H9 (cell line): ENCODE measurements at regions not wholly inside any gene's neighbourhood (a gene's known extent, or its start where the extent isn't known, plus 50 kb on each side); places are given as distances from the start of the nearest gene placed in this dataset.

Experiments
- DNase-seq: peaks from one replicate; pipeline ENCODE4 v3.0.0-alpha.2; 2017
- H2AFZ ChIP-seq: one replicate; pipeline ENCODE4 v1.6.1; 2013; ENCODE audit warnings: mild to moderate bottlenecking, low read length, control low read depth, moderate library complexity
- H2AK5ac ChIP-seq: 2 replicates; pipeline ENCODE4 v1.6.1; 2013; ENCODE audit warnings: low read length, control low read depth, mixed read lengths; ENCODE audit not compliant: insufficient read length
- H2BK120ac ChIP-seq: one replicate; pipeline ENCODE4 v1.6.1; 2013; ENCODE audit warnings: low read depth, mild to moderate bottlenecking, low read length, control low read depth, inconsistent platforms; ENCODE audit not compliant: poor library complexity, severe bottlenecking
- H2BK12ac ChIP-seq: 2 replicates; pipeline ENCODE4 v1.6.1; 2013; ENCODE audit warnings: low read length, control low read depth, mixed read lengths, low read depth; ENCODE audit not compliant: insufficient read length
- H2BK15ac ChIP-seq: 2 replicates; pipeline ENCODE4 v1.6.1; 2013; ENCODE audit warnings: low read depth, low read length, control low read depth
- H2BK20ac ChIP-seq: one replicate; pipeline ENCODE4 v1.6.1; 2013; ENCODE audit warnings: low read depth, mild to moderate bottlenecking, low read length, control low read depth, inconsistent platforms; ENCODE audit not compliant: poor library complexity, severe bottlenecking
- H2BK5ac ChIP-seq: 2 replicates; pipeline ENCODE4 v1.6.1; 2013; ENCODE audit warnings: low read length, control low read depth, mixed read lengths; ENCODE audit not compliant: insufficient read length
- H3K14ac ChIP-seq: 2 replicates; pipeline ENCODE4 v1.6.1; 2013; ENCODE audit warnings: low read length, control low read depth; ENCODE audit not compliant: insufficient read depth
- H3K18ac ChIP-seq: 2 replicates; pipeline ENCODE4 v1.6.1; 2013; ENCODE audit warnings: low read depth, mild to moderate bottlenecking, mixed read lengths, low read length, control low read depth; ENCODE audit not compliant: insufficient read length
- H3K23ac ChIP-seq: 2 replicates; pipeline ENCODE4 v1.6.1; 2013; ENCODE audit warnings: low read length, control low read depth, mixed read lengths, low read depth; ENCODE audit not compliant: insufficient read length
- H3K23me2 ChIP-seq: 2 replicates; pipeline ENCODE4 v1.6.1; 2013; ENCODE audit warnings: low read depth, mild to moderate bottlenecking, mixed read lengths, low read length, control low read depth; ENCODE audit not compliant: insufficient read length, poor library complexity, severe bottlenecking
- H3K27ac ChIP-seq: 2 replicates; pipeline ENCODE4 v1.5.1; 2013; ENCODE audit warnings: low read length, control low read depth, mixed read lengths, low read depth; ENCODE audit not compliant: insufficient read length
- H3K27me3 ChIP-seq: 2 replicates; pipeline ENCODE4 v1.6.1; 2013; ENCODE audit warnings: low read length, control low read depth, inconsistent platforms; ENCODE audit not compliant: insufficient read depth
- H3K4ac ChIP-seq: 2 replicates; pipeline ENCODE4 v1.6.1; 2013; ENCODE audit warnings: low read depth, mild to moderate bottlenecking, control low read depth, inconsistent platforms, low read length, moderate library complexity
- H3K4me1 ChIP-seq: 2 replicates; pipeline ENCODE4 v1.6.1; 2013; ENCODE audit warnings: low read length, control low read depth, inconsistent platforms; ENCODE audit not compliant: insufficient read depth
- H3K4me2 ChIP-seq: 2 replicates; pipeline ENCODE4 v1.6.1; 2013; ENCODE audit warnings: low read length, control low read depth, mixed read lengths; ENCODE audit not compliant: insufficient read length, insufficient read depth
- H3K56ac ChIP-seq: 2 replicates; pipeline ENCODE4 v1.6.1; 2013; ENCODE audit warnings: low read depth, mild to moderate bottlenecking, mixed read lengths, low read length, control low read depth; ENCODE audit not compliant: insufficient read length
- H3K79me1 ChIP-seq: 2 replicates; pipeline ENCODE4 v1.6.1; 2013; ENCODE audit warnings: low read depth, mild to moderate bottlenecking, moderate library complexity, low read length, control low read depth, inconsistent platforms; ENCODE audit not compliant: insufficient read depth, poor library complexity, severe bottlenecking
- H3K79me2 ChIP-seq: 2 replicates; pipeline ENCODE4 v1.6.1; 2013; ENCODE audit warnings: low read length, control low read depth, inconsistent platforms; ENCODE audit not compliant: insufficient read depth
- H3K9ac ChIP-seq: 2 replicates; pipeline ENCODE4 v1.6.1; 2013; ENCODE audit warnings: low read length, control low read depth, mixed read lengths; ENCODE audit not compliant: insufficient read length; ENCODE audit errors: extremely low read depth
- H3K9me3 ChIP-seq: one replicate; pipeline ENCODE4 v1.6.1; 2013; ENCODE audit warnings: low read depth, low read length, inconsistent platforms; ENCODE audit not compliant: control insufficient read depth
- H3T11ph ChIP-seq: one replicate; pipeline ENCODE4 v1.6.1; 2013; ENCODE audit warnings: mild to moderate bottlenecking, low read length, control low read depth, inconsistent platforms
- H4K20me1 ChIP-seq: one replicate; pipeline ENCODE4 v1.6.1; 2013; ENCODE audit not compliant: control insufficient read depth, insufficient read length, insufficient read depth
- H4K5ac ChIP-seq: 2 replicates; pipeline ENCODE4 v1.6.1; 2013; ENCODE audit warnings: low read depth, mild to moderate bottlenecking, mixed read lengths, low read length, control low read depth; ENCODE audit not compliant: insufficient read length
- H4K8ac ChIP-seq: replicated peaks from 2 replicates; pipeline ENCODE4 v1.6.1; 2013; ENCODE audit warnings: low read length, control low read depth, mixed read lengths, low read depth; ENCODE audit not compliant: insufficient read length
- H4K91ac ChIP-seq: 2 replicates; pipeline ENCODE4 v1.6.1; 2013; ENCODE audit warnings: low read depth, mild to moderate bottlenecking, moderate library complexity, mixed read lengths, low read length, control low read depth; ENCODE audit not compliant: insufficient read length
- H3K27ac Mint-ChIP-seq, 3 experiments: 2 replicates in 2 of 3; 3 replicates in 1 of 3; pipeline ENCODE4 v1.8.0; 2020 to 2021; ENCODE audit warnings: mixed read lengths in 3 of 3, mild to moderate bottlenecking in 1 of 3, moderate library complexity in 1 of 3
- H3K27me3 Mint-ChIP-seq: 2 replicates; pipeline ENCODE4 v1.8.0; 2021; ENCODE audit warnings: low read depth, mild to moderate bottlenecking, moderate library complexity, mixed read lengths
- H3K36me3 Mint-ChIP-seq, 3 experiments: 2 replicates in 2 of 3; 3 replicates in 1 of 3; pipeline ENCODE4 v1.8.0; 2020 to 2021; ENCODE audit warnings: low read depth in 3 of 3, mixed read lengths in 3 of 3; ENCODE audit not compliant: insufficient read depth in 1 of 3
- H3K4me1 Mint-ChIP-seq, 2 experiments: 2 replicates each; pipeline ENCODE4 v1.8.0; 2020; ENCODE audit warnings: mixed read lengths in 2 of 2
- H3K4me3 Mint-ChIP-seq, 2 experiments: 2 replicates in 1 of 2; 3 replicates in 1 of 2; pipeline ENCODE4 v1.8.0; 2020 to 2021; ENCODE audit warnings: mild to moderate bottlenecking in 2 of 2, mixed read lengths in 2 of 2, moderate library complexity in 1 of 2
- H3K9me3 Mint-ChIP-seq, 2 experiments: 2 replicates in 1 of 2; 3 replicates in 1 of 2; pipeline ENCODE4 v1.8.0; 2020; ENCODE audit warnings: mild to moderate bottlenecking in 2 of 2, mixed read lengths in 2 of 2, moderate library complexity in 1 of 2
- TF ChIP-seq, protein P1 (sequence below): fragments of 200-600 bp; sonication (generic); conservative IDR thresholded peaks from 3 replicates; pipeline ENCODE4 v1.8.0; 2021; ENCODE audit warnings: antibody characterized with exemption, mild to moderate bottlenecking

GRCh38 chr21:20083925-20084324, 914.3 kb upstream of the NCAM2 start:
- Histone ChIP-seq H3K9me3 (no peaks in the 10 kb centered on the region), H3K4me1 (no peaks in the 10 kb centered on the region), H4K20me1 (no peaks in the 10 kb centered on the region), H2BK15ac (no peak overlapping the region), H3K23me2 (no peaks in the 10 kb centered on the region), H3K14ac (no peak overlapping the region), H3K9ac (no peak overlapping the region), H3T11ph (no peak overlapping the region), H3K4me2 (no peak overlapping the region), H3K23ac (no peak overlapping the region), H4K8ac (no peak overlapping the region), H2BK20ac (no peak overlapping the region), H2AFZ (no peak overlapping the region), H3K56ac (no peak overlapping the region), H3K4ac (no peak overlapping the region), H2AK5ac (no peak overlapping the region), H2BK12ac (no peak overlapping the region), H3K27me3 (no peaks in the 10 kb centered on the region), H3K27ac (no peak overlapping the region), H2BK5ac (no peak overlapping the region), H3K79me1 (no peaks in the 10 kb centered on the region), H3K18ac (no peak overlapping the region), H3K79me2 (no peaks in the 10 kb centered on the region), H4K91ac (no peak overlapping the region), H2BK120ac (no peak overlapping the region), H4K5ac (no peak overlapping the region)
- no peak for DNase-seq
- Mint-ChIP-seq H3K36me3 (no peaks in the 10 kb centered on the region; a peak in 1 of 7 replicates), H3K4me3 (no peak overlapping the region), H3K27ac (no peak overlapping the region), H3K27me3 (no peaks in the 10 kb centered on the region), H3K9me3 (no peaks in the 10 kb centered on the region; a peak in 2 of 5 replicates), H3K4me1 (no peaks in the 10 kb centered on the region)
- TF ChIP-seq, protein P1, sequence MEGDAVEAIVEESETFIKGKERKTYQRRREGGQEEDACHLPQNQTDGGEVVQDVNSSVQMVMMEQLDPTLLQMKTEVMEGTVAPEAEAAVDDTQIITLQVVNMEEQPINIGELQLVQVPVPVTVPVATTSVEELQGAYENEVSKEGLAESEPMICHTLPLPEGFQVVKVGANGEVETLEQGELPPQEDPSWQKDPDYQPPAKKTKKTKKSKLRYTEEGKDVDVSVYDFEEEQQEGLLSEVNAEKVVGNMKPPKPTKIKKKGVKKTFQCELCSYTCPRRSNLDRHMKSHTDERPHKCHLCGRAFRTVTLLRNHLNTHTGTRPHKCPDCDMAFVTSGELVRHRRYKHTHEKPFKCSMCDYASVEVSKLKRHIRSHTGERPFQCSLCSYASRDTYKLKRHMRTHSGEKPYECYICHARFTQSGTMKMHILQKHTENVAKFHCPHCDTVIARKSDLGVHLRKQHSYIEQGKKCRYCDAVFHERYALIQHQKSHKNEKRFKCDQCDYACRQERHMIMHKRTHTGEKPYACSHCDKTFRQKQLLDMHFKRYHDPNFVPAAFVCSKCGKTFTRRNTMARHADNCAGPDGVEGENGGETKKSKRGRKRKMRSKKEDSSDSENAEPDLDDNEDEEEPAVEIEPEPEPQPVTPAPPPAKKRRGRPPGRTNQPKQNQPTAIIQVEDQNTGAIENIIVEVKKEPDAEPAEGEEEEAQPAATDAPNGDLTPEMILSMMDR, result no peak
